Stimulated activated CD8-positive, alpha-beta memory T cell treated with anti-CD3 and anti-CD28 coated beads, Interleukin-12 subunit alpha, Interleukin-12 subunit beta, amount 100 ng/mL, for 4 hours (primary cell): ENCODE measurements at regions not wholly inside any gene's neighbourhood (a gene's known extent, or its start where the extent isn't known, plus 50 kb on each side); places are given as distances from the start of the nearest gene placed in this dataset.
"Not testable (repeated sequence)": the region's sequence is repeated elsewhere in the genome, so short reads cannot be mapped to it uniquely, and the experiment has no call there.

Experiments used
- DNase-seq: peaks from one replicate; pipeline ENCODE4 v3.0.0-alpha.2; 2020; ENCODE audit warnings: low read depth

DNA sequence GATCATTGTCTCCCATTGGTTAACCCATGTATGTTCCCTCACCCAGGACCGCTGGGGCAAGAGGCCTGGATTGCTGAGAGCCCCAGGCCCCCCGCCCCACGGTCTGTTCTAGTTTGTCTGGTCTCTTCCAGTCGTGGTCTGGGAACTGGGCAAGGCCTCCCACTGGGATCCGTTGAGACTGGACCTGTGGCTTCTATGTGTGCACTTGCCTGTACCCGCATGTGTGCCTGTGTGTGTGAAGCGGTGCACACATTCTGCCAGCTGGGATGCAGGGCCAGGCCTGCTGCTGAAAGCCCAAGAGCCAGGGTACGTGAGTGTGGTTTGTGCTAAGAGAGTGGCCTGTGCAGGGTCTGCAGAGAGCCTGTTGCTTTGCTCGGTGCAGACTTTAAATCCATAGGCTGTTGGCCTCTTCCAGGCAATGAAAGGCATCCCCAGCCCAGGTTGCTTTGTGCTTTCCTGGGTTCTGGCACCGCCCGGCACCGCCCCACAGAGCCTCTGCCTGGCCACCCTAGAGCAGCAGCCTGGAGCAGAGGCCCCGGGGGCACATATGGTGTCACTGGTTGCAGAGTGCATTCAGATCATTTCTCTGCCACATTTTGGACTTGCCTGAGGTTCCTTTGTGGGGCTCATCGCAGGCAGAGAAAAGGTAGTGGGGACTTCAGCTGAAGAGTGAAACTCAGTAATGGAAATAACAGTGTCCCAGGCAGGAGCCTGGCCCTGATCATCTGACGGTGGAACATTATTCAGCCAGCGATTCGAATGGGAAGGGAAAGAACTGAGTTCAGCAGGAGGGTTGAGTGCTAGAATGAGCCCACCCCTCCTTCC lies 215.5 kb downstream of the GLRX3 start:
- no peak for DNase-seq

DNA sequence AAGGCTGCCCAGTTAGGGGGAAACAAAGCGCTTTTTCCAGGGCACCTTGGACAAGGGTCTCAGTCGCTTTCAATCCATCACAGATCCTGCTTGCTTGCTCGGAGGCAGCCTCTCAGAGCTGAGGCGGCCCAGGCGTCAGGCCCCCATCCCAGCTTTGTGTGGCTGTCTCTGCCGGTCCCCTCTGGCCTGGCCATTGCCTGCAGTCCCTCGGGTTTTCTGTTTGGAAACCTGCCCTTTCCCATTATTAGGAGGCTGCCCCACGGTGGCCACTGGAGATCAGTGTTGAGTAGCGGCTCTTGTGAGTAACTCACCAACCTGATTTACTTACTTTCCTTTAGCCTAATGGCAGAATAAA lies 216.1 kb downstream of the GLRX3 start:
- no peak for DNase-seq

DNA sequence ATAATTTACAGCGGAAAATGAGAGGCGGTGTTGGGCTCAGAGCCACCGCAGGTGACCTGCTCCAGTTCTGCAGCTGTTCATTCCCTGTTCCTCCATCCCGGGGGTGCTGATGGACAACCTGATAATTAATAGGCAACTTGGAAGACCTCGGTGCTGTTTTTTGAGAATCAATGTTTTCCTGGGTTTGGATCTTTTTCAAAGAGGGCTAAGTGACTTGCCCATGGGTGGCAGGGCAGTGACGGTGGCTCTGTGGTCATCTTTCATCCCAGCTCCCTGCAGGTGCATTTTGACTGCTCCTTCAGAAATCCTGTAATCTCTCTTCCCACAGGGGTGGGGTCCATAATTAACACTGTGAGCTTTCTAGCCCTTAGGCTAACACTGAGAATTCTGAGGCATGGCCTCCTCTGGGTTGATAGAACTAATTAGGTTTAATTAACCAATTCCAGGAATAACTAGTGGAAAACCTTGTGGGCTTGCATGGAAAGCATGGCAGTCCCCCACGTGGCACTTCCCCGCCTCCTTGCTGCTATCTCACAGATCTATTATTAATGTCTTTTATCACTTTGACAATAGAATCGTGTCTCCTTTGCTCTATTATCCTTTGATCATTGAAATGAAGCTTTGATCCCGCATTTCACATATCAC lies 217.9 kb downstream of the GLRX3 start:
- DNase-seq: no peak

DNA sequence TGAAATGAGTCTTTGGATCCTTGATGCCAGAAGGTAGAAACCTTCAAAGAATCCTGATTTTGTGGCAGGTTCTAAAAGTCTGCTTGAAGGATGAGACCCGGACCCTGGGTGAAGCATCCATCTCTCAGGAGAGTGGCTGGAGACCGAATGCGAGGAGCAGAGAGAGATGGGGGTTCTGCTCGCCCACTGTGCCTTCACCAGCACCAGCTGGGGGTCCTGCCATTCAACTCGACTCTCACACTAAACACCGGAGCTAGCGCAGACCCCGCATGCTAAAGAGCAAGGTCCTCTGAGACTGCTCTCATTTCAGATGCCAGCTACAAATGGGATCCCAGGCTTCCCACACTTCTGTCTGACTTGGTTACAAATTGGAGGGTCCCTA lies 218.4 kb downstream of the GLRX3 start:
- DNase-seq: no peak

DNA sequence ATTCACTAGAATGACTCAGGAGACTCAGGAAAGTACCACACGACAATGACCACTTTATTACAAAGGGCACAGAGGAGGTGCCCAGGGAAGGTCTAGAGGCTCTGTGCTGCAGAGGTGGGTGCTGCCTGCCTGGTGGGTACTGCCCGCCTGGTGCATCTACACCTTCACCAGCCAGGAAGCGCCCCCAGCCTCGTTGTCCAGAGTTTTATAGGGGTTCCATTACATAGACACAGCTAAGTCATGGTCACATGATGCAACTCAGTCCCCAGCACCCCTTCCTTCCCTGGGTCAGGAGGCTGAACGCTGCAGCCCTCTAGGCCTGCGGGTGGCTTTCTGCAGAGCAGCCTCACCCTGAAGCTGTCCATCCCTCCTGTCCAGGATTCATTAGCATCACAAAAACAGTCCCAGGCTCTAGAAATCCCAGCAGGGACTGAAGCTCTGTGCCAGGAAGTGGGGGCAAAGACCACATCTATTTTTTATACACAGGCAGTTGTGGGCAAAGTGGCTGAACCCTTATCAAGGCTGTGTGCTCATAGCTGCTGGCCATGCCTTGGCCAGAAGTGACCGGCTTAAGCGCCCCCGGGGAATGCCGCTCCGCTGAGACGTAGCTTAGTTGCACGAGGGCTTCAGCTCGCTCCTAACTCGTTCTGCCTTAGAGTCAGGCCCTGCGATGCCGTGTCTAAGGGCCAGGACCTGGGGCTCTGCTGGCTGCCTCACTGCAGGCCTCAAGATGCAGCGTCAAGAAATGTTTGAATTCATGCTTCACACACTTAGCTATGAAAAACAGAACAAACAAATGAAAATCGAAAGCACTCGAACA lies 219.0 kb downstream of the GLRX3 start:
- no peak for DNase-seq

DNA sequence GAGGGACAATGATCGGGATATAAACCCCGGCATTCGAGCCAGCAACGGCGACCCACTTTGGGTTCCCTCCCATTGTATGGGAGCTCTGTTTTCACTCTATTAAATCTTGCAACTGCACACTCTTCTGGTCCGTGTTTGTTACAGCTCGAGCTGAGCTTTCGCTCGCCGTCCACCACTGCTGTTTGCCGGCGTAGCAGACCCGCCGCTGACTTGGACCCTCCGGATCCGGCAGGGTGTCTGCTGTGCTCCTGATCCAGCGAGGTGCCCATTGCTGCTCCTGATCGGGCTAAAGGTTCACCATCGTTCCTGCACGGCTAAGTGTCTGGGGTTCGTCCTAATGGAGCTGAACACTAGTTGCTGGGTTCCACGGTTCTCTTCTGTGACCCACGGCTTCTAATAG lies 220.2 kb downstream of the GLRX3 start:
- DNase-seq: not testable (repeated sequence)

DNA sequence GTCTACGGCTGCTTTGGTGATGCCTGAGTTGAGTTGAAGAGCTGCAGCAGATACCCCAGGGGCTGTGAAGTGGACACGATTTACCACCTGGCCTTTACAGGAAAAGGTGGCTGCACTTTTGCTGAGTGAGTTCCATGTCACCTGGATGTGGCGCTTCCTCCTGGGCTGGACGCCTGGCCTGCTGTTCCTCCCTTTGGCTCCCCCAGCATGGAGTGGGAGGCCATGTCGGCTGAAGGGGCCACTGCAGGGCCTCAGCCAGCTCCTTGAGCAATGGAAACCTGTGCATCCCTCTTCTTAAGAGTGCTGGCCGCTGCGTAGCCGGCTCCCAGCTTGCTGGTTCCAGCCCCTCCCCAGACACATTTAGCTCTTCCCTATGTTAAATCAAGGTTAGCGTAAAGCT lies 221.0 kb downstream of the GLRX3 start:
- DNase-seq: no peak

DNA sequence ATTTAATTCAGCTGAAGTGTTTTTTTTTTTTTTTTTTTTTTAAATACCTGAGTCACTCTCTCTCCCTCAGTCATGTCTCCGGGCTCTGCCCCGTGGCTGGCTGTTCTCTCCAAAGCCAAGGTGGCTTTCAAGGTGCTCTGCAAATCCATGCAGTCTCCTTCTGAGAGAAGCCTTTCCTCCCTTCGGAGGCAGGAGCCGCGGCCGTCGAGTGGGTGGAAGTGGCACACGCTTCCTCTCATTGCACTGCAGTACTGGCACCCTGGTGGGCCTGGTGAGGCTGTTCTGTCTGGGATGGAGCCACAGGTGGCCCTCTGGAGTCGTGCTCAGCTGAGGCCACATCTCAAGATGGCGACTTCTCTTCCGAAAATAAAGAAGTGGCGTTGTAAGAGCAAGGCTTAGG lies 221.8 kb downstream of the GLRX3 start:
- DNase-seq: no peak

DNA sequence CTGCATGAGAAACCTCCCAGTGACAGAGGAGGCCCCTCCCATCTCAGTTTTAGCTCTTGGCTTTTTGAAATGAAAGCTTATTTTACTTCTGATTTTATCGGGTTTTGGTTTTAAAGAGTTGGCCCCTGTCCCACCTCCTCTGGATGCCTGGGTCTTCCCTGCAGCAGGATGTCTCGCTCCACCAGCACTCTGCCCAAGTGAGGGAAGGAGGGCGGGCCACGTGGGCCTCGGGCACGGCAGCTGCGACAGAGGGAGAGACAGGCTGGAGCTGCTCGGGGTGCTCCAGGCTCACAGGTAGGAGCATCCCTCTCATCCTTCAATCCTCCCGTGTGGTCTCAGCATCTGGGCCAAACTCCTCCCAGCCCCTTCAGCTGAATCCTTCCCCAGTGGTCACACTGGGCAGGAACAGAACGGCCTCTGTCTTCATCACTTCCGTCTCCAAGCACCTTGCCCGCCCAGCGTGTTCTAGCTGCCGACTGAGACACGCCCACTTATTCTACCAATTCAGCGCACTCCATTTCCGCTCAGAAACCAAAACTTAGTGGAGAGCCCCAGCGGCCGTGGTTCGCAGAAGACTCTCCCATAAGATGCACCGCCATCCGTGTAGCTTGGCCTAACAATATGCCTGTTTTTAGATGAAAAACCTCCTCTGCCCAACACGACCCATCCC lies 222.9 kb downstream of the GLRX3 start:
- no peak for DNase-seq

DNA sequence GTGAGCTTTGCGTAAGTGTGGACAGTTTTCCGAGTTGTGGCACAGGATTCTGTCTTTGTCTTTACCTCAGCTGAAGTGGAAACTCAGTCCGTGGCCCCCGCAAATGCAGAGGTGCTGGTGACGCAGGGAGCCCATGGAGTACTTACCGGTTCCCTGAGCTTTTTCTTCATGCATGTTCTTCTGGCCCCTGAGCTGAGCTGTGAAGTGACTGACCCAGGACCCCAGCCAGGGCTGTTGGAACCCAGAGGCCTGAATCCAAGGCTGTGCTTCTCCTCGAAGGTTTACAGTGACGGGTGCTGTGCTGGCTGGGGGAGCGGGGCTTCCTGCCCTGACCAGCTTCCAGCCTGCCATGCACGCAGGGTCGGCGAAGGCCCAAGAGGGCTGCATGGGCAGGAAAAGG lies 223.5 kb downstream of the GLRX3 start:
- no peak for DNase-seq

DNA sequence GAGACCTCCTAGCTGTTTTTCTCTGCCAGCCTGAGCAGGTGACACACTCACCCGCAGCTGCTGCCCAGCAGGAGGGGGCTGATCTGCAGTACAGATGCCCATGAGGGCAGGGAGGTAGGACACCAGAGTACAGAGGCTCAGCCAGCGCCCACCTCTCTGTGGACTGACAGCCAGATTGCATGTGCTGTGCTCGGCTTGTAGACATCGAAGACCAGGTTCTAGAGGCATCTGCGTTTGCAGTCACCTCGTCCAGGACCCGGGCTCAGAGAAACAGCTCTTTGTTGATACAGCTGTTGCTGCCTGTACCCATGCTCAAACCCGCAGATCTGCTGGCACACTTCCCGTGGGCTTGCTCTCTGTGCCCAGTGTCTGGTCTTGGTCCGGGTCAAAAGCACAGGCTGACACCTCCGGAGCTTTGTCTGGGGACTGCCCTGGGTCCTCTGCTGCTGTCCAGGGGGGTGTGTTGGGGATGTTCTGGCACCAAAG lies 224.7 kb downstream of the GLRX3 start:
- DNase-seq: no peak

DNA sequence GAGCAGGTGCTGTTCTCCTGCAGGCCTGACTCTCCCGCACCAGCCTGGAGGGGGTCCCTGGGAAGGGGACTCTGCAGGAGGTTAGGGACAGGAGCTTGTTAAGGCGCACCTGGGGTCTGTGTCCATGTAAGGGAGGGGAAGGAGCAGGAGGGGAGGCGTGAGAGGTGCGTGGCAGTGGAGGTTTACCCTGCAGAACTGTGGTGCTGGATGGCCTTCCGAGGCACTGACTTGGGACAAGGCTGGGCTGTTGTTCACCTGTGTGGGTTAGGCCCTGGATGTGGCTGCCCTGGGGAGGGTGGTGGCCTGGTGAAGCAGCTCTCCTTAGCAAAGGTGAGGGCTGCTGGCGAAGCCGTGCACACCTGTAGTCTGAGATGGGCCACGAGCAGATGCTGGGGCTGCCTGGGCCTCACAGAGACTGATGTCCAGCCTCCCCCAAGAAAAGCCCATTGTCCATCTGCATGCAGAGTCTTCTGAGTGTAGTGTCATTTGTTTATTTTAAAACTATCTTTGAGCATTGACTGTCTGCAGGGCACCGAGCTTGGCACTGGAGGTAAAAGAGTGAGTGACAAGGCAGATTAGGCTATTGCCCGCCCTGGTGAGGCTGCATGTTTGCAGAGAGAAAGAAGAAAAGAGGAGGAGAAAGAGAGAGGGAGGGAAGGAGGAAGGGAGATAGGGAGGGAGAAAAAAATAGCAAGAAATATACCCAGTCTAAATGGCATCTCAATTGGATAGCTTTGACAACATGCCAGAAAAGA lies 225.3 kb downstream of the GLRX3 start:
- DNase-seq: no peak

DNA sequence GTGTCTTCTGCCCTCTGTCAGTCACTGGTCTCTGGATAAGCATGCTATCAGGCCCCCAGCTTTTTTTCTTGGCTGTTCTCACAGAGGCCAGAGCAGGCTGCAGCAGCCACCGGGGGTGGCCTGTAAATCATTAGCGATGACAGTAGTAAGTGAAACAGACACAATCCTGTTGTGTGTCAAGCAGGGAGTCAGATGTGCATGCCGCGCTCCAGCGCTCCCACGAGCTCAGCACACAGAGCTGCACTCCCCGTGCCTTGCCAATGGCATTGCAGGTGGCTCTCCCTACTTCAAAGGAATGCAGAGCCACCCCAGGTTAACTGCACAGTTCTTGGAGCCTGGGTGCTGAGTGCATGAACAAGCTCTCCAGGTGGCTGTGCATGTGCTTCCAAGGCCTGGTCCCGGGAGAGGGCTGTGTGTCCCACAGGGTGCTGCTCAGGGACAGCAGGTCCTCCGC lies 226.1 kb downstream of the GLRX3 start:
- DNase-seq: no peak

DNA sequence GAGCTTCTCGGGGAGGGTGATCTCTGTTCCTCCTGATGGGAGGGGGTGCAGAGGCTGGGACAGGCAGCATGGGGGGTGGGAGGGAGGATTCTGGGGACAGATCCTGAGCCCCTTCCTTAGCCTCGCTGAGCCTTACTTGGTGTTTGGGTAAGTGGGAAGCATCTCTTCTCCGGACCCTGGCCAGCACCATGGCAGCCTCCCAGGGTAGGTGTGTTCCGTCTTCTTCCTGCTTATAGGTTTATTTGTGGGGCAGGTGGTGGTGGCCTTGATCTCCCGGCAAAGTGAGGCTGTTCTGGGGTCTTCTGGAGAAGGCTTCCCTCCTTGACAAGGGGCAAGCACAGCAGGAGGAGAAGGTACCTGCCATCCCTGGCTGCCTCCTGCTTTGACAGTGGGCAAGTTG lies 226.9 kb downstream of the GLRX3 start:
- DNase-seq: no peak

DNA sequence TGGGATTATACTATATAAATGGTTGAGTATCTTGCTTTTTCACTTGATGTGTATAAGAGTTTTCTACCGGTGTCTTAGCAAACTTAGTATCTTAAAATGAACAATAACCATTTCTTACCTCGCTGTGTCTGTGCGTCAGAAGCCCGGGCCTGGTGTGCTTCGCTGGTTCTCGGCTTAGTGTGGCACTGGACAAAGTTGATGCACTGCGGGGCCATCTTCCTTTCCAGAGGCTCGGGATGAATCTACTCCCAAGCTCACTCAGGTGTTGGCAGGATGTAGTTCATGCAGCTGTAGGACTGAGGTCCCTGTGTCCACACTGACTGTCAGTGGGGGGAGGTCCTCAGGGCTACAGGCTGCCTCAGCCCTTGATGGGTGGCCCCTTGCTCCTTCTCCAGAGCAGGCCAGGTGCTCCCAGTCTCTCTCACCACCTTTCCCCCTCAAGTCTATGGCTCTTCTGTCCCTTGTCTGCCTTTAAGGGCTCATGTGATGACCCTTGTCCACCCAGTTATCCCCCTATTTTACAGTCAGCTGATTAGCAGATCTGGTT lies 227.8 kb downstream of the GLRX3 start:
- DNase-seq: no peak

DNA sequence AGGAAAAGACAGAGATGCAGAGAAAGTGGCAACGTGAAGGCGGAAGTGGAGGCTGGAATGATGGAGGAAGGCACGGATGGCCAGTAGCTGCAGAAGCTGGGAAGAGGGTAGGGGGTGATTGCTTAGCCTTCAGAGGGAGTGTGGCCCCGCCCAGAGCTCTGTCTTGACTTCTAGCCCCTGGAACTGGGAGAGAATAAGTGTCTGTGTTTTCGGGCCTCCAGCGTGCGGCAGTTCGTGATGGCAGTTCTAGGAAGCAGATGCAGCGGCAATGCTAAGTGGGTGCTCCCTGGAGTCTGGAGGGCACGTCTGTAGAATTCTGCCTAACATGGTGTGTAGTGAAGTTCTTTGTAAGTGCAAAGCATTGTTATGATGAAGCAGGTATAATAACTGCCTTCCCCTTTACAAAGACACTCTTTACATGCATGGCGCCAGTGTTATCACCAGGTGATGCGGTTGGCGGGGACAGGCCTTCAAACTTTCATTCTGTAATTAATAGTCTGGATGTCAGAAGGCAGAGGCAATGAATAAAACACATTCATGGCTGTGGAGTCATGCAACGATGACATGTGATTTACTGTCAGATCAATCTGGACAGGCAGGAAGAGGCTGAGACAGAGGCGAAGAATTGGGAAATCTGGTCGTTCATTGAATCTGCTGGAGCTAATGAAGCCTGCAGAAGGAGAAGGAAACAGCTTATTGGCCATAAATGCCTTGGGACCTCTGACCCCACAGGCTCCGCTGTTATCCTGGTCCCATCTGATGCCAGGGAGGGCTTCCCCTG lies 228.6 kb downstream of the GLRX3 start:
- no peak for DNase-seq

DNA sequence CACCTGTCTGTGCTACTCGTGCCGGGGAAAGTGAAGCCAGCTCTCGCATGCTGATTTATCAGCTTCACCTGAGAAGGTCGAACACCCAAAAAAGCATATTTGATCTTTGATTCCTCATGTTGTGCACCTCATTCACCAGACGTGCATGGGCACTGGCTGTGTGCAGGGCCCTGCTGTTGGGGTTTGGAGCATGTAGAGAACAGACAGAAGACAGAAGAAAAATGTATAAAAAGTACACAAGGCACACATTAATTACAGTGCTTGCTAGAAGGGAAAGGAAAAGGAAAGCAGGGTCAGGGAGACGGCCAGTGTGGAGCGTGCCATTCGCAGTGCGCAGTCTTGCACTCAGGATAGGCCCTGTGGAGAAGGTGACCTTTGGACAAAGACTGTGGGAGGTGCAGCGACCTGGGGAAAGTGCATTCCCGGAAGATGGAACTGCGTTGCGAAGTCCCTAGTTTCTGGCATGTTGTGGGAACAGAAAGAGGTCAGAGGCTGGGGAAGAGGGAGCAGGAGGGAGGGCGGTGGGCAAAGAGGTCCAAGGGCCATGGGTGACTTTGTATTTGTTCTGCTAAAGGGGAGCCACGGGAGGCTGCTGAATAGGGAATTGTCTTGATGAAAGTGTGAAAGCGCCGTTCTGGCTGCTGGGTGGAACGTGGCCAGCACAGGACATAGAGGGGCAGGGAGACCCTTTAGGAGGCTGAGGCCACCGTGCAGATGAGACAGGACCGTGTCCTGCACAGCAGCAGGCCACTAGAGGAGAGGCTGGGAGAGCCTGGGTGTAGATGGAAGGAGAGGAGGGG lies 232.8 kb downstream of the GLRX3 start:
- DNase-seq: no peak

DNA sequence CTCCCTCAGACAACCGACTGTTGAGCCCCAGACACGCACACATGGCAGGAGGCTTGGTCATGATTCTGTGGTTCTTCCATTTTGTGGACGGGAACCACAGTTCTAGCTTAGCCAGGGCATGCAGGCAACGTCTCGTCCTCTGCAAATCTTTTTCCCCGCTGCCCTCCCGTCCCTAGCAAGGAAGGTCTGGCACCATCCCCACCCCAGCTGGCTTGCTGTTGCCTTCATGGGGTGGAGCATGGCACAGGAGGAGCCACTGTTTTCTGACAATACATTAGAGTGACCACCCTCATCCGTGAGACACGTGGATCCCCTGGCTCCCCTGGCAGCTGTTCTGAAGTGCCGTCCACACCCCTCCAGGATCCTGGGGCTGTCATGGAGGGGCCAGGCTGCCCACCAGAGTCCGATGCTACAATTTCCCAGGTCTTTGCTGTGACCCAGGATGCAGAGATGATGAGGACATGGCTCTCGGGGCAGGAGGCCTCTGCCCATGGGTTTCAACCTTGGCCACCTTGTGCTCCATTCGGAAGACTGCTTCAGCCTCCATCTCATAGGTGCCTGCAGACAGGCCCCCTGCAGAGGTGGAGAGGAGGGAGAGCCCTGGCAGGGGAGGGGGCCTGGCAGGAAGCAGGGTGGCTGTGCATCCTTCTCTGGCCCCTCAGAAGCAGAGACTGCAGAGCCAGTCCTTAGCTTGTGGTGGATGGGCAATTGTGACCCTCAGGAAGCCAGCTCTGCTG lies 233.6 kb downstream of the GLRX3 start:
- no peak for DNase-seq

DNA sequence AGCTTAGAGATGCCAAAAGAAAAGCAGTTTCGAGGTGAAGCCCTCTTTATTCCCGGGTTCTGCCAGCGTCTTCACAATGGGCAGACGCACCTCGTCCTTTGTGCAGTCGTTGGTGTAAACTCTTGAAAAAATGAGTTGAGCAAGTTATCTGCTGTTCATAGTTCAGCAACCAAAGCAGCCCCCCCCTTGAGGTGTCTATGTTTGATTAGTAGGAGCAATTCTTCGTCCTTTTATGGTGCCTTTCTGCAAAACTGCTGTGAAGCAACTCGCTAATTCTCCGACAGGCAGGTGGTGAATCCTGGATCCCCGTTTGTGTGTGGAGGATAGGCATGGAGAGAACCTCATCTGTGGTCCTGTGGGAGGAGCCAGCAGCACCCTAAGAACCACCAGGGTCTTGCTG lies 234.5 kb downstream of the GLRX3 start:
- DNase-seq: no peak
